ENCODE measurements at regions not wholly inside any gene's neighbourhood (a gene's known extent, or its start where the extent isn't known, plus 50 kb on each side); places are given as distances from the start of the nearest gene placed in this dataset.

DNA sequence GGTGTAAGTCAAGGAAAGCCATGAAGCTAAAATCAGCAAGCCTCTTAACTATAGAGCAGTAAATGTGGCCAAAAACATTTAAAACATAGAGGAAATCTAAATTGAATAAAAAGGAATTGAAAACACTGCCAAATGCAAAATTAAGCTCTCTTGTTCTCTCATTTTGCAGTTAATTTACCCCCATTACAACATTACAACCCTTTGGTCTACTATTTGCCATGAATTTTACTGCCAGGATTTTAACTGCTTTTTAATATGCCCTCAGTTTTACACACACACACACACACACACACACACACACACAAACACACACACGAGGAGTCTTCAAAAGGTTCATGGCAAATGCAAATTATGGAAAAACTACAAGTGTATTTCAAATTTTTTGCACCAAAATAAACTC, 91.4 kb upstream of the ACO1 start:
- Histone ChIP-seq H4K20me1 (ENCODE audit: control insufficient read depth, insufficient read depth, insufficient read length) (no peaks in the 10 kb centered on the region), H2BK5ac (ENCODE audit: insufficient read length, low read length) (no peak overlapping the region), H3K9me3 (ENCODE audit: control insufficient read depth, low read depth, low read length) (no peaks in the 10 kb centered on the region), H3K23me2 (ENCODE audit: insufficient read length, low read depth, low read length, poor library complexity, severe bottlenecking) (no peaks in the 10 kb centered on the region), H4K8ac (replicated peaks; ENCODE audit: insufficient read length, low read depth, low read length) (no peak overlapping the region), H3K4me2 (ENCODE audit: insufficient read depth, insufficient read length, low read length) (no peak overlapping the region), H3K27ac (ENCODE audit: insufficient read length, low read depth, low read length) (no peak overlapping the region), H2BK12ac (ENCODE audit: insufficient read length, low read depth, low read length) (no peak overlapping the region), H3K56ac (ENCODE audit: insufficient read length, low read depth, low read length) (no peak overlapping the region), H3K23ac (ENCODE audit: insufficient read length, low read depth, low read length) (no peak overlapping the region), H3K27me3 (ENCODE audit: insufficient read depth, low read length) (no peaks in the 10 kb centered on the region), H3K4ac (ENCODE audit: low read depth, low read length) (no peak overlapping the region), H2BK15ac (ENCODE audit: low read depth, low read length) (no peak overlapping the region), H2BK20ac (ENCODE audit: low read depth, low read length, poor library complexity, severe bottlenecking) (no peak overlapping the region), H3T11ph (ENCODE audit: low read length) (no peak overlapping the region), H3K79me2 (ENCODE audit: insufficient read depth, low read length) (no peaks in the 10 kb centered on the region), H3K79me1 (ENCODE audit: insufficient read depth, low read depth, low read length, poor library complexity, severe bottlenecking) (no peaks in the 10 kb centered on the region), H2AFZ (ENCODE audit: low read length) (no peak overlapping the region), H3K18ac (ENCODE audit: insufficient read length, low read depth, low read length) (no peak overlapping the region), H3K4me1 (ENCODE audit: insufficient read depth, low read length) (peaks cover 2% of the 10 kb centered on the region; the same call in 1 of the 2 replicates), H3K9ac (ENCODE audit: extremely low read depth, insufficient read length, low read length) (no peak overlapping the region), H2AK5ac (ENCODE audit: insufficient read length, low read length) (no peak overlapping the region), H3K14ac (ENCODE audit: insufficient read depth, low read length) (no peak overlapping the region), H2BK120ac (ENCODE audit: low read depth, low read length, poor library complexity, severe bottlenecking) (no peak overlapping the region), H4K5ac (ENCODE audit: insufficient read length, low read depth, low read length) (no peak overlapping the region), H4K91ac (ENCODE audit: insufficient read length, low read depth, low read length) (no peak overlapping the region)
- Mint-ChIP-seq H3K27ac (no peak overlapping the region; a peak in 1 of 7 replicates), H3K4me3 (no peak overlapping the region), H3K36me3 (ENCODE audit: insufficient read depth in 1 of 3, low read depth in 3 of 3) (peaks cover 0 to 18% (median 15%) of the 10 kb centered on the region in 3 experiments; a peak in 5 of 7 replicates), H3K4me1 (peaks cover 8 to 15% of the 10 kb centered on the region in 2 experiments), H3K27me3 (ENCODE audit: low read depth) (no peaks in the 10 kb centered on the region; the same call in 1 of the 2 replicates), H3K9me3 (peaks cover 10 to 19% of the 10 kb centered on the region in 2 experiments)
- no peak for DNase-seq
- WGBS (ENCODE audit: extremely low coverage, insufficient read length, low lambda C conversion rate), result no CpG with 5 or more reads among the region's 1 CpG
- TF ChIP-seq, protein P1, sequence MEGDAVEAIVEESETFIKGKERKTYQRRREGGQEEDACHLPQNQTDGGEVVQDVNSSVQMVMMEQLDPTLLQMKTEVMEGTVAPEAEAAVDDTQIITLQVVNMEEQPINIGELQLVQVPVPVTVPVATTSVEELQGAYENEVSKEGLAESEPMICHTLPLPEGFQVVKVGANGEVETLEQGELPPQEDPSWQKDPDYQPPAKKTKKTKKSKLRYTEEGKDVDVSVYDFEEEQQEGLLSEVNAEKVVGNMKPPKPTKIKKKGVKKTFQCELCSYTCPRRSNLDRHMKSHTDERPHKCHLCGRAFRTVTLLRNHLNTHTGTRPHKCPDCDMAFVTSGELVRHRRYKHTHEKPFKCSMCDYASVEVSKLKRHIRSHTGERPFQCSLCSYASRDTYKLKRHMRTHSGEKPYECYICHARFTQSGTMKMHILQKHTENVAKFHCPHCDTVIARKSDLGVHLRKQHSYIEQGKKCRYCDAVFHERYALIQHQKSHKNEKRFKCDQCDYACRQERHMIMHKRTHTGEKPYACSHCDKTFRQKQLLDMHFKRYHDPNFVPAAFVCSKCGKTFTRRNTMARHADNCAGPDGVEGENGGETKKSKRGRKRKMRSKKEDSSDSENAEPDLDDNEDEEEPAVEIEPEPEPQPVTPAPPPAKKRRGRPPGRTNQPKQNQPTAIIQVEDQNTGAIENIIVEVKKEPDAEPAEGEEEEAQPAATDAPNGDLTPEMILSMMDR (conservative IDR thresholded peaks at IDR 0.05), result no peak

Data from H9 (cell line).